OCI-LY7 (cell line): ENCODE measurements at regions not wholly inside any gene's neighbourhood (a gene's known extent, or its start where the extent isn't known, plus 50 kb on each side); places are given as distances from the start of the nearest gene placed in this dataset.

Source experiments
- CTCF ChIP-seq: fragments of 200-600 bp; sonication (generic); conservative IDR thresholded peaks from 2 replicates; pipeline ENCODE4 v1.5.1; 2014; ENCODE audit warnings: mild to moderate bottlenecking, antibody characterized with exemption, low read length, moderate library complexity, mixed read lengths
- EZH2phosphoT487 ChIP-seq: fragments of 200-600 bp; sonication (generic); IDR thresholded peaks from 2 replicates; pipeline ENCODE4 v1.6.1; 2018; ENCODE audit warnings: low read depth, borderline replicate concordance, mild to moderate bottlenecking, mixed run types, antibody characterized with exemption, low read length, moderate library complexity, mixed read lengths

DNA sequence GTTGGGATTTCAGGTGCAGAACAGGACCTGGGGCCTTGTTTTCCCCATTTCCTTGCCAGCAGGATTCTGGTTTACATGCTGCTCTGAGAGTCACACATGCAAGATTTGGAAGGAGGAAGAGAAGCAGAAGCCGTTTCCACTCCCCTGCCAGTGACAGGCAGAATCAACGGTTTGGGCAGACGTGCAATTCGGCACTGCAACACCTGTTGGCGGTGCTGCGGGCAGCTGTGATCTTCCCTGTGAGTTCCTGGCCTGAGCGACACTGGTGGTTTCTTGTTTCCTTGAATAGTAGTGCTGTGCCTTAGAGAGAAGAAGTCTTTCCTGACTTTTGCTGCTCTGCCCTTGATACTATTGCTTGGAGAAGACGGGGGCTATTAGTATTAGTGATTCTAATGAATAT lies 1126.2 kb downstream of the TYW1 start:
- no peak for TF ChIP-seq CTCF
- no peak for TF ChIP-seq EZH2phosphoT487
